Liver (tissue), 7 donors: ENCODE measurements at regions not wholly inside any gene's neighbourhood (a gene's known extent, or its start where the extent isn't known, plus 50 kb on each side); places are given as distances from the start of the nearest gene placed in this dataset.

Source experiments
- DNase-seq: peaks from one replicate; pipeline ENCODE4 v3.0.0-alpha.2; 2017; ENCODE audit warnings: low spot score
- H3K27ac ChIP-seq, 2 donors: one replicate each; pipeline ENCODE4 v1.7.0; 2013; ENCODE audit warnings: inconsistent platforms in 2 of 2, low read length in 2 of 2, control low read depth in 1 of 2, low read depth in 1 of 2, mild to moderate bottlenecking in 1 of 2
- H3K27me3 ChIP-seq, 4 donors: one replicate each; pipeline versions ENCODE4 v1.6.1 to v1.7.0; 2013; ENCODE audit warnings: low read length in 3 of 4, inconsistent platforms in 1 of 4, mild to moderate bottlenecking in 1 of 4, moderate library complexity in 1 of 4; ENCODE audit not compliant: control insufficient read depth in 4 of 4, insufficient read depth in 4 of 4
- H3K36me3 ChIP-seq, 4 donors: one replicate each; pipeline versions ENCODE4 v1.6.1 to v1.7.0; 2013; ENCODE audit warnings: low read length in 3 of 4, mild to moderate bottlenecking in 3 of 4, low read depth in 1 of 4, moderate library complexity in 1 of 4; ENCODE audit not compliant: control insufficient read depth in 4 of 4, insufficient read depth in 3 of 4
- H3K4me1 ChIP-seq, 4 donors: one replicate each; pipeline versions ENCODE4 v1.6.1 to v1.7.0; 2013; ENCODE audit warnings: low read length in 3 of 4, mild to moderate bottlenecking in 3 of 4, moderate library complexity in 1 of 4; ENCODE audit not compliant: control insufficient read depth in 4 of 4, insufficient read depth in 4 of 4
- H3K4me3 ChIP-seq, 3 donors: one replicate each; pipeline versions ENCODE4 v1.6.1 to v1.7.0; 2013; ENCODE audit warnings: low read length in 3 of 3, control low read depth in 1 of 3, low read depth in 1 of 3, mild to moderate bottlenecking in 1 of 3
- H3K9ac ChIP-seq, 2 donors: one replicate each; pipeline ENCODE4 v1.7.0; 2013; ENCODE audit warnings: low read length in 2 of 2, mild to moderate bottlenecking in 2 of 2, moderate library complexity in 2 of 2, control low read depth in 1 of 2, low read depth in 1 of 2
- H3K9me3 ChIP-seq, 4 donors: one replicate each; pipeline versions ENCODE4 v1.6.1 to v1.7.0; 2013; ENCODE audit warnings: low read length in 3 of 4; ENCODE audit not compliant: control insufficient read depth in 4 of 4
- EGR1 ChIP-seq, 2 donors: IDR thresholded peaks; 2 replicates each; pipeline ENCODE4 v1.6.1; 2016 to 2018; ENCODE audit warnings: antibody characterized with exemption in 2 of 2, low read depth in 2 of 2
- FOXA1 ChIP-seq: IDR thresholded peaks from 2 replicates; pipeline ENCODE4 v1.6.1; 2016; ENCODE audit warnings: antibody characterized with exemption
- FOXA2 ChIP-seq: IDR thresholded peaks from 2 replicates; pipeline ENCODE4 v1.6.1; 2016; ENCODE audit warnings: antibody characterized with exemption
- GABPA ChIP-seq, 2 donors: IDR thresholded peaks in 1 of 2; conservative IDR thresholded peaks in 1 of 2; 2 replicates each; pipeline ENCODE4 v1.6.1; 2016; ENCODE audit warnings: antibody characterized with exemption in 2 of 2, mild to moderate bottlenecking in 1 of 2, moderate library complexity in 1 of 2
- HNF4A ChIP-seq, 2 donors: conservative IDR thresholded peaks; 2 replicates each; pipeline ENCODE4 v1.6.1; 2016; ENCODE audit warnings: antibody characterized with exemption in 2 of 2, mild to moderate bottlenecking in 2 of 2
- HNF4G ChIP-seq: IDR thresholded peaks from 2 replicates; pipeline ENCODE4 v1.6.1; 2016; ENCODE audit warnings: antibody characterized with exemption
- JUND ChIP-seq, 2 donors: IDR thresholded peaks; 2 replicates each; pipeline ENCODE4 v1.6.1; 2016; ENCODE audit warnings: antibody characterized with exemption in 2 of 2
- MAX ChIP-seq: IDR thresholded peaks from 2 replicates; pipeline ENCODE4 v1.6.1; 2016; ENCODE audit warnings: antibody characterized with exemption
- RAD21 ChIP-seq, 2 donors: IDR thresholded peaks; 2 replicates each; pipeline ENCODE4 v1.6.1; 2016; ENCODE audit warnings: antibody characterized with exemption in 2 of 2, mild to moderate bottlenecking in 2 of 2
- REST ChIP-seq: IDR thresholded peaks from 2 replicates; pipeline ENCODE4 v1.6.1; 2016; ENCODE audit warnings: antibody characterized with exemption, mild to moderate bottlenecking
- RXRA ChIP-seq, 2 donors: IDR thresholded peaks; 2 replicates each; pipeline ENCODE4 v1.6.1; 2017 to 2018; ENCODE audit warnings: antibody characterized with exemption in 2 of 2, mild to moderate bottlenecking in 1 of 2
- SP1 ChIP-seq: IDR thresholded peaks from 2 replicates; pipeline ENCODE4 v1.6.1; 2018; ENCODE audit warnings: antibody characterized with exemption, mild to moderate bottlenecking
- TAF1 ChIP-seq: conservative IDR thresholded peaks from 2 replicates; pipeline ENCODE4 v1.6.1; 2016; ENCODE audit warnings: antibody characterized with exemption, mild to moderate bottlenecking
- YY1 ChIP-seq: IDR thresholded peaks from 2 replicates; pipeline ENCODE4 v1.6.1; 2016; ENCODE audit warnings: antibody characterized with exemption, mild to moderate bottlenecking
- ZBTB33 ChIP-seq: IDR thresholded peaks from 2 replicates; pipeline ENCODE4 v1.6.1; 2016; ENCODE audit warnings: antibody characterized with exemption
- WGBS: extraction: QIAGEN DNeasy Blood & Tissue Kit; methylation state at CpG from one replicate; pipeline ENCODE4 v1.1.7; 2013; 5-methylcytosine and 5-hydroxymethylcytosine counted together
- TF ChIP-seq, protein P1 (sequence below): IDR thresholded peaks from 2 replicates; pipeline ENCODE4 v1.6.1; 2016; ENCODE audit warnings: antibody characterized with exemption
- donor health status: healthy.
- donor health status: healthy.
- donor health status: healthy.
- donor health status: healthy.

- no peak for DNase-seq
- Histone ChIP-seq H3K4me3 (no peak overlapping the region), H3K27me3 (peaks cover 0 to 3% (median 0%) of the 10 kb centered on the region in 4 donors), H3K27ac (no peak overlapping the region), H3K4me1 (no peaks in the 10 kb centered on the region), H3K9ac (no peak overlapping the region), H3K9me3 (peaks cover 0 to 2% (median 0%) of the 10 kb centered on the region in 4 donors), H3K36me3 (no peaks in the 10 kb centered on the region)
- no peak for TF ChIP-seq RAD21 (IDR thresholded peaks at IDR 0.05)
- 83% methylated on average over 3 of the region's 3 CpGs for WGBS
Observed at GRCh38 chr5:5546408-5546807, 123.9 kb downstream of the ICE1 start.

DNA sequence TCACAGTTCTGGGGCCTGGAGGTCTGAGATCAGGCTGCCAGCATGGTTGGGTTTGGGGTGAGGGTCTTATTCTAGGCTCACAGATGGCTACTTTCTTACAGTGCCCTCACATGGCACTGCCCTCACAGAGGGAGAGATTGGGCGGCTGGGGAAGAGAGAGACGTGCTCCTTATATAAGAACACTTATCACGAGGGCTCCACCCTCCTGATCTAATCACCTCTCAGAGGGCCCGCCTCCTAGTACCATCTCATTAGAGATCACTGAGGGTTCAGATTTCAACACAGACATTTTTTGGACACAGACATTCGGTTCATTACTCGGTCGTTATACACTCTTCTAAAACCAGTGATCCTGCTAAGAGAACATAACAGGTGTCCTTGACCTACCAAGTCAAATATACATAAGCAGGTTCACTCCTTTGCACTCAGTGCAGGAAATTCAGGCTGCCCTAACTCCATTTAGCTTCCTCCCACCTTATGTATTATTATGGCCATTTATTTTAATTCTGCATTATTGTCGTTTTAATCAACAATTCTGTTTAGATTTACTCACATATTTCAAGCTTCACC, 121.7 kb downstream of the ICE1 start:
- 58% methylated on average over 8 of the region's 8 CpGs for WGBS
- Histone ChIP-seq H3K9ac (no peak overlapping the region), H3K27ac (no peak overlapping the region), H3K4me1 (no peaks in the 10 kb centered on the region), H3K36me3 (no peaks in the 10 kb centered on the region), H3K27me3 (peaks cover 0 to 3% (median 0%) of the 10 kb centered on the region in 4 donors), H3K9me3 (no peaks in the 10 kb centered on the region), H3K4me3 (no peak overlapping the region)
- DNase-seq: no peak
- no peak for TF ChIP-seq EGR1 (IDR thresholded peaks at IDR 0.05; ENCODE audit: low read depth in 2 of 2)
- no peak for TF ChIP-seq GABPA (IDR thresholded peaks at IDR 0.05 in 1 of 2, conservative IDR thresholded peaks at IDR 0.05 in 1 of 2)
- no peak for TF ChIP-seq FOXA2
- TF ChIP-seq REST: no peak
- TF ChIP-seq, protein P1, sequence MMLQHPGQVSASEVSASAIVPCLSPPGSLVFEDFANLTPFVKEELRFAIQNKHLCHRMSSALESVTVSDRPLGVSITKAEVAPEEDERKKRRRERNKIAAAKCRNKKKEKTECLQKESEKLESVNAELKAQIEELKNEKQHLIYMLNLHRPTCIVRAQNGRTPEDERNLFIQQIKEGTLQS: no peak
- no peak for TF ChIP-seq HNF4G
- no peak for TF ChIP-seq RXRA (IDR thresholded peaks at IDR 0.05)
- no peak for TF ChIP-seq MAX
- no peak for TF ChIP-seq HNF4A (conservative IDR thresholded peaks at IDR 0.05)
- TF ChIP-seq TAF1: no peak
- TF ChIP-seq FOXA1: no peak
- TF ChIP-seq SP1: no peak
- no peak for TF ChIP-seq RAD21 (IDR thresholded peaks at IDR 0.05)
- no peak for TF ChIP-seq JUND (IDR thresholded peaks at IDR 0.05)
- no peak for TF ChIP-seq YY1

DNA sequence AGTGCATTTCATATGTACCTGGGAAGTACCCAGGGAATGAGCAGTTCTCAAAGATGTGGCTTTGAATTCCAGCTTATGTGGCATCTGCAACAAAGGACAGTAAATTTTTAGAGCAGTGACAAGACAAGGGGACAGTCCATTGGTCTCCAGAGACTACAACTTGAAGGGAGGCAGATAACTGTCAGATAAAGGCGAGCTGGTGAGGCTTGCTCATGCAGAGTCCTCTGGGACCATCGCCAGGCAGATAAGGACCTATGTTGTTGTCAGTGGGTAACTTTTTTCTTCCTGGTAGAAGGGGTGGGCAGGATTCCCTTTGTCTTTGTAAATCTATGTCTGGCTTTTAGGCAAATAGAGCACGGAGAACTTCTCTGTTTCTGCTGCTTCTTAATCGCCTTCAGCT, 120.2 kb downstream of the ICE1 start:
- no peak for TF ChIP-seq TAF1
- no peak for TF ChIP-seq HNF4A (conservative IDR thresholded peaks at IDR 0.05)
- TF ChIP-seq JUND (IDR thresholded peaks at IDR 0.05): no peak
- no peak for TF ChIP-seq MAX
- no peak for TF ChIP-seq HNF4G
- TF ChIP-seq RXRA (IDR thresholded peaks at IDR 0.05): no peak
- TF ChIP-seq GABPA (IDR thresholded peaks at IDR 0.05 in 1 of 2, conservative IDR thresholded peaks at IDR 0.05 in 1 of 2): no peak
- no peak for TF ChIP-seq ZBTB33
- Histone ChIP-seq H3K4me1 (no peaks in the 10 kb centered on the region), H3K9me3 (no peaks in the 10 kb centered on the region), H3K27me3 (no peaks in the 10 kb centered on the region), H3K4me3 (no peak overlapping the region), H3K27ac (no peak overlapping the region), H3K36me3 (no peaks in the 10 kb centered on the region), H3K9ac (no peak overlapping the region)
- no peak for DNase-seq
- WGBS: 60% methylated on average over 4 of the region's 4 CpGs
